ENCODE measurements at regions not wholly inside any gene's neighbourhood (a gene's known extent, or its start where the extent isn't known, plus 50 kb on each side); places are given as distances from the start of the nearest gene placed in this dataset.

DNA sequence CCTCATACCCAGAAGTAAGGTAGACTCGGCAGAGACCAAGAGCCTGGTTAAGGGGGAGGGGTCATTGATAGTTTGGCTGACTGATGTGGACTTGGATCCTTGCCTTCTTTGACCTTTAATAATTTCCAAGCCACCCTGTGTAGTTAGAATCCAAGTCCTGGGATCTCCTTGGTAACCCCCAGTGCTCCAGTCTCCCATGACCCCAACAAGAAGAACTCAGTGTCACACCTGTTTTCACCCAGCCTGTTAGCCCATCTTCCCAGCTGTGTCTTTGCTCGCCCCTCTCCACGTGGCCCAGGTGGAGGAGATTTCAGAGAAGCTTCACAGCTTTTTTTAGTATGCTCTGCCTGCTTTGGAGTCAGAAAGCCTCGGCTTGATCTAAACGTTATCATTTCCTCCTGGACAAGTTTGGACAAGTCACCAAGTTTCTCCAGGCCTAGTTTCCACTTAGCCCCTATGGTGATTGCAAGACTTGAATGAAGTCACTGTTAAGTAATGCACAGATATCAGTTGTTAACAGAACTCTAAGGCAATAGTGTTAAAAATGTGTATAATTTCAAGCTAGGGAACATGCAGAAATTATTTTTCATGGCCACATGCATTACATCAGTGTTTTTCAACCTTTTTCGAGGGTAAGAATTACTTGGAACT, 170.0 kb downstream of the TMEM38B start:
- DNase-seq, result no peak

DNA sequence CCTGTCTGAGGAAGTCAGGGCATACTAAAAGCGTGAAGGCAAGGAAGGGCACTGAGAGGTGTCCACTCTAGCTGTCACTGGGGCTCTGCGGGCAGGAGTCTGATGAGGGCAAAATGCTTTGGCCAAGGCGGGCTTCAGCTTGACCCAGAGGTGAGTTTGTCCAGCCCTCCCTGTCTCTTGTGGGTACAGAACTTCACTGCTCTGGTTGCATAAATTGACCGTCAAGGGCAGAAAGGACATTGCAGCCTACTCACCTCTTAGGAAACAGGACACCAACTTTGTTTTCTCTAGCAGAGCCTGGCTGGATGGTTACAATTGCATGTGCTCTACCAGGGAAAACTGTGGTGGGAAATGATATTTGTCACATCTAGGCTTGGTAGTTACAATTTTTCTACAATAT, 170.9 kb downstream of the TMEM38B start:
- DNase-seq, result no peak

DNA sequence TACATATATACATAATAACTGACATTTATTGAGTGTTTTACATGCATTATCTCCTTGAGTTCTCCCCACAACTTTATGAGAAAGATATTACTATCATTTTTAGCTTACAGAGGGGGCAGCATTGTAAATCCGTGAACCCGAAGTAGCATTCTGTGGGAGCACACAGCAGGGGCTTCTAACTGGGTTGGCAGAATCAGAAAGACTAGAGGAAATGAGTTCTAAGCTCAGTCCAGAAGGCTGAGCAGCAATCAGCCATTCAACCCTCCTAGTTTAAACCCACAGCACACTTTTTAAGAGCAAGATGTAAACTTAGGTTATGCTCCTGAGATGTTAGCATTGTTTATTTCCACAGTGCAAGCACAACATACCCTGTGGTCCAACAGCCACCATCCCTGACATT, 177.2 kb downstream of the TMEM38B start:
- no peak for DNase-seq

DNA sequence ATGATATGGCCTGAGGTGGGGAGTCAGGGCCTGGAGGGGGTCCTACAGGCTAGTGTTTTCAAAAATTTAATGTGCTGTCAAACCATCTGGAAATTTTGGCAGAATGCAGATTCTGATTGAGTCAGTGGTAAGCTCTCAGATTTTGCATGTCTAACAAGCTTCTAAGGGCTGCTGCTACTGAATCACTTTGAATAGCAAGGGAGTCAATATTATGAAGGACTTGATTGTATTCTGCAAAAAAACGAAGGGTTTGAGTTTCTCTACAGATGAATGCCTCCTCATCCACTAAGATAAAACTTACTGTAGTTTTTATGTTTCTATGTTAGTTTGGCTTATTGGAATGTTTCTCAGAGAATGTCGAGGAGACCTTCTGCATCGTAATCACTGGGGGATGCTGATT, 179.5 kb downstream of the TMEM38B start:
- no peak for DNase-seq

DNA sequence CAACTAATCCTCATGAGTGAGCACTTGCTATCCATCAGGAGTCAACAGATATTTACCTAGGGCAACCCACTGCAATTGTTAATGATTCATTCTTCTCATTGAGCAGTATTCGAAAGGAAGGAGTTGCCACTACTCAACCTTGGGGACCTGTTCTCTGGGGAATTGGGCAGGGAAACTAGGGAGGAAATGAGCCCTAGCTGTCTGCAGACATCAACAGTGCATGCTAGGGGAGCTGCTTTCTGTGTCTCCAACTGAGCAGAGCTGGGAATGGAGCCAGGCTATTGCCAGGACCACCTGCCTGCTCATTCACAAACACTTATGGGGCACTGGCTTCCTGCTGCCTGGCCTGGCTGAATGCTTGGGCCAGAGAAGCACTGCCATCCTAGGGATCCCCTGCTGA, 183.4 kb downstream of the TMEM38B start:
- peak; percentile 96 for DNase-seq

DNA sequence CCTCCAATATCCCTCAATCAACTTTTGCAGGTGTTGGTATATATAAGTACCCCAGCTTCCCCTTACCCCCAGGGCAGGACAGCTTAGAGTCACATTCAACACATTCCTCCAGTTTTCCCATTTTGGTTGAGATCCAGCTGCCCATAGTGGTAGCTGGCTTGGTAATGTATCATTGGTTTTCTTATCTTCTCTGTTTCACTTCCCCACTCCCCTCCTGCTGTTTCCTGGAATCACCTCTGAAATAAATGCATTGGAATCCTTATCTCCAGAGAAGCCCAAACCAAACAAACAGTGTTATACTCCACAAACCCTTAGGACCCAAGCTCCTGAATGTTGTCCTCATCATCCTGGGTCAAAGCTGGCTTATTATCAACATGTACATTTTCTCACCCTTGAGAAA, 184.8 kb downstream of the TMEM38B start:
- no peak for DNase-seq

DNA sequence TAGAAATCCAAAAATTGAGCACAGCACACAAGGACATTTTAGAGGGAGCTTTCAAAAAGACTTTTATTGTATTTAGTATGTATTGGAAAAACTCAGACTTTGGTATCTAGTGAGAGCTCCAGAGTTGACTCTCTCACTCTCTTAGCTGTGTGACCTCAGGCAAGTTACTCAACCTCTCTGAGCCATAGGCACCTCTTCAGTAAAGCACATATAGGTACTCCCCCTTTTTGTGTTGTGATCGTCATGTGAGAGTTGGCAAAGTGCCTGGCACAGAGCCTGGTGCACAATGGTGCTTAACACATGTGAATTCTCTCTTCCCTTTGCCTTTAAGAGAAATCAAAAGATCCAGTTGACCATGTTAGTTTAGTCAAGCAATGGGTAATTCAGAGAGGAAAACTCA, 186.2 kb downstream of the TMEM38B start:
- no peak for DNase-seq

DNA sequence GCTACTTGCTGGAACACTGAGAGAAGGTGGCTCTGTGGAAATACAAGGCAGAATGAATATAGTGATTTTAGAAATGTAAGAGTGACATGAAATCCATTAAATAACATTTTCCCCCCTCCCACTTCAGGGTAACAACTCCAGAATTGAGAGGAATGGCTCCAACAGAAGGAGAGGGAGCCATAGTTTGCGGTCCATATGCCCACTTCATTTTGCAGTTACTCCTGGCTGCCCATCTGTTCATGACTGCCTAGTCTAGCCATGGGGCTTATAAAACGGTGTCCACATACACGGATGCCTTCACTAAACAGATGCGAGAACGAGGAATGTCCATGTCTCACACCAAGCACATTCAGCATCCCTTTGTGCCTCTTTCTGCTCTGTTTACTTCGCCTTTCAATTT, 186.7 kb downstream of the TMEM38B start:
- DNase-seq, result no peak

DNA sequence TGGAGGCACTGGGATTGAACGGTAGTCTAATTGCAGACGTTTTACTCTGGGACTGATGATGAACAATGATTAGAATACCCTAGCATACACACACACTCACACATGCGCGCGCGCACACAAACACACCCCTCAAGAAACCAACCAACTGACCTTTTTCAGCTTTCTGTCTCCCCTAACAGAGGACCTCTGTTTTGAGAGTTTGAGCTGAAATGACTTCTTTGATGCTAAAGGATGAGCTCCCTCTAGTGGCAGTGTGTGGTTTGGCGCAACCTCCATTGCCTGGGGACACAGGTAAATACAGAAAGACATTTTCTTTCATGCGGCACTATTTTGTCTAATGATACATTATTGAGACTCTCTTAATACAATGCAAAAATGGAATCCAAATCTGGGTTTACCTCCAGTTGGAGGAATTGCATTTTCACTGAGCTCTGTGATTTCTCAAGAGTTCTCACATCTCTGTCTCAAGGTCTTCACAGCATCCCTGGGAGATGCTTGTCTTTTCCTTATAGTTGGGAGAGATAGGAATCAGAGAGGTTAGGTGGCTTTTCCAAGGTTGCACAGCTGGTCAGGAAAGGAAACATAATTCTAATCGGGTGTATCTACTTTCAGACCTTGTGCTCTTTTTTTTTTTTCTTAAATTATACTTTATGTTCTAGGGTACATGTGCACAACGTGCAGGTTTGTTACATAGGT, 187.5 kb downstream of the TMEM38B start:
- peak; percentile 51 for DNase-seq

DNA sequence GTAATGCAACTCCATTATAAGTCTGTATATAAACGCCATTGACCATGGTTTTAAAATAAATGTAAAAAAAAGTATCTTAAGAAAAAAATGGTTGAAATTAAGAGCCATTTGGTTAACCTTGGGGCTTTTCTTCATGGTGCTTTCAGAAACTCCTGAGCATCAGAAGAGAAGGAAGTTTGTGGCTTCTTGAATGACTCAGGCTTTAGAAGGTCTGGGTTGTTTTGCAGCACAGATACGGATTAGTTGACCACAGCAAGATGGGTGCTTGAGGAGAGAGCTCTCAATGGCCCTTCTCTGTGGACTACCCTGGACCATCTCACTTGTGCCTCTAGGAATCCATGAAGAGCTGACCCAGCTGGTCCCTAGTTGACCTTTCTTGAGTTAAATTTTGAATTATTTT, 189.5 kb downstream of the TMEM38B start:
- DNase-seq, result no peak

DNA sequence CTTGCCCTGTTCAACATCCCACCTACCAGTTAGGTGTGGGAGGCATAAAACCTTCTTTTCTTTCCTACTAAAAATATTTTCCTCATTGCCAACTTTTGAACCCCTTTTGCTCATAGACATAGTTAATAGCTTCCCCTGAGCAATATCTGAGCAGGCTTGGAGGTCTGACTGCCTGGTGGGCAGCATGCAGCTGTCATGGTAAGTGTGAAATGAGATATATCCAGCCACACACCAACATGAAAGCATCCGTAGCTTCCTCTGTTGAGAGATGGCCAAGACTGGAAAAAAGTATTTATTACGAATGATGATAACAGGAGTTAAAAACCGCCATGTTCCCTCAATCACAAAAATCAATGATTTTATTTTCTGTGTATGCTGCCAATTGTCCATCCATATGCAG, 190.1 kb downstream of the TMEM38B start:
- DNase-seq, result no peak

DNA sequence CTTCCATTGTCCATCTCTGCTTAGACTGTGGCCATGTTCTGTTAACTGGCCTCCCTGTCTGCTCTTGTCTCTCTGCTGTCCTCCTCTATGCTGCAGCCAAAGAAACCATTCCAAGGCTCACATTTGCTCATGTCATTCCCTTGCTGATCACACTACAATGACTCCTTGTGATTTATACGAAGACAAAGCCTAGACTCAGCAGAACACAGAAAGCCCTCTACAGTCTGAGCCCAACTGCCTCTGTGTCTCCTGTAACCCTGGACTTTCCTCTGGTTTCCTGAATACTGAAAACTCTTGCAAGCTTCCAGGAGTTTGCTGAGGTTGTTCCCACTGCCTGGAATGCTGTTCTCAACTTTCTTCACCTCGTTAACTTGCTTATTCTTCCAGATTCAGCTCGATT, 191.8 kb downstream of the TMEM38B start:
- DNase-seq, result no peak

DNA sequence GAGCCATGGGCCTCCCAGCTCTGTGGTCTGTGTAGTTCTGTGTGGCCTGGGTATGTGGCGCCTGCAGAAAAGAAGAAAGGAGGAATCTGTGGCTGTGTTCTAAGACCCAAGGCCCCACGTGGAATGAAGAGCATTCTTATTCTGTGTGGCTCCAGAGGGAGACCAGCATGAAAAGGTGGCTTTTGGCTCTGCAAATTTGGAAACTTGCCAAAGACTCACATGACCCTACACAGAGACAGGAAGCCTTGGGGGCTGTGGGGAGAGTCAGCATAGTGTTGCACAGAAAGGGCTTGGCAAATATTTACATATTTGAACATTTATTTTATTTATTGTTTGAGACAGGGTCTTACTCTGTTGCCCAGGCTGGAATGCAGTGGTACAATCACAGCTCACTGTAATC, 193.3 kb downstream of the TMEM38B start:
- DNase-seq, result peak; percentile 2

DNA sequence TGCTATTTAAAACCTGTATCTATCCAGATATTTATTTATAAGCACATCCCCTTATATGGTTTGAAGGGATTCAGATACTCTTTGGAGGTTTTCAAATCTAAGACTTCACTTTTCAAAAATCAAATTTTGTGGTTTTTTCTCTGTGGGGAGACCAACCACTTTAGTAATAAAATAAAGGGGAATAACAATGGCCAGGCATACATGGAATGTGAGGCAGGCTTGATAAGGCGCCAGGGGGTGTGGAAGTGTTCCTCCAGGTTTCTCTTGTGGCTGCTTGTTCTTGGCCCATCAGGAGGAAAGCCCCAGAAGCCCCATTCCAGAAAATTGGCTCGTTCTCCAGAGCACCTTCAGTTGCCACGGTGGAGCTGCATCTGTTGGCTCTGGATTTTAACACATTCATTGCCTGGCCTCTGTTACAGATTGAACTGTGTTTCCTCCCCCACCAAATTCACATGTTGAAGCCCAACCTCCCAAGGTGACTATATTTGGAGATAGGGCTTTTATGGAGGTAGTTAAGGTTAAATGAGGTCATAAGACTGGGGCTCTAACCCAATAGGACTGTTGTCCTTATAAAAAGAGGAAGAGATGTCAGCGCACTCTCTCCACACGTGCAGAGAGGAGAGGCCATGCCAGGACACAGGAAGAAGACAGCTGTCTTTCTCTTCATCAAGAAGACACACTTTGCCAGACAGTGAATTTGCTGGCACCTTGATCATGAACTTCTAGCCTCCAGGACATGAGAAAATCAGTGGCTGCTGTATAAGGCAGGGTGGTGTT, 195.9 kb downstream of the TMEM38B start:
- no peak for DNase-seq

DNA sequence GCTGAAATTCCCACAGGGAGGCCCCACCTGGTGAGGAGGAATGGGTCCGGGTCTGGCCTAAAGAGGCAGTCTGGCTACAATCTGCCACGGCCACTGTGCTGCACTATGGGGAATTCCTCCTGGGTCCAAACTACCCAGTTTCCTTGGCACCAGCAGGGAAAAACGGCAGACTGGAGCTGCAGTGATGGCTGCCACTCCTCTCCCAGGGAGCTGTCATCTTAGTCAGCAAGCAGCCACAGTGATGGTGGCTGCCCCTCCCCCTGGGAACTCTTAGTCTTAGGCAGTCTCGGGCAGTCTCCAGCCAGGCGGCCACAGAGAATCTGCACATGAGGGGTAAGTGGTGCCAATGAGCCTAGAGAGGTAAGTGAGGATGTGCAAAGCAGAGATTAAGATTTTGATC, 205.8 kb downstream of the TMEM38B start:
- DNase-seq, result no peak

DNA sequence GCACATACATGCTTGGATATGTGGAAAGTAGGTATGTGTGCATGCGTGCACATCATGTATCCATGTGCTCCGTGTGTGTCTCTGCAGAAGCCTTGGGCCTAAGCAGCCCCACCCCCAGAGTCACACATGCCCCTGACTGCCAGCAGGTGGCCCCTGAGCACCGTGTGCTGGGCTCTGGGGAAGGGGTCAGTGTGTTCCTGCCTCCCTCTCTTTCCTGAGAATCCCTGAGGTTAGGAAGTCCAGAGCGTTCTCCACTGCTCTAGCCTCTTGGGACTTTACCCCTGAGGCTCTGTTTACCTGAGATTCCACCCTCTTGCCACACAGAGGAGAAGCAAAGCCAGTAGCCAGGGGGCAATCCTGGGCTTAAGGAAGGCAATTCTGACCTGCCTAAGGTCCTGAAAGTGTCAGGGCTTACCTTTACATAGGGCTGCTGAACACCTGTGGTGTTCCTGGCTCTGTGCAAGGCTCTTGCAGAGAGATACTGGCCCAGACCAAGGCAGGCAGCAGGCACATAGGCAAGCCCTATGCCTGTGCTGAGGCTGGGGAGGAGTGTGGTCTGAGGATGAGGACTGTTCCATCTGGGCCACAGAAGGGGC, 207.3 kb downstream of the TMEM38B start:
- DNase-seq, result peak; percentile 23

DNA sequence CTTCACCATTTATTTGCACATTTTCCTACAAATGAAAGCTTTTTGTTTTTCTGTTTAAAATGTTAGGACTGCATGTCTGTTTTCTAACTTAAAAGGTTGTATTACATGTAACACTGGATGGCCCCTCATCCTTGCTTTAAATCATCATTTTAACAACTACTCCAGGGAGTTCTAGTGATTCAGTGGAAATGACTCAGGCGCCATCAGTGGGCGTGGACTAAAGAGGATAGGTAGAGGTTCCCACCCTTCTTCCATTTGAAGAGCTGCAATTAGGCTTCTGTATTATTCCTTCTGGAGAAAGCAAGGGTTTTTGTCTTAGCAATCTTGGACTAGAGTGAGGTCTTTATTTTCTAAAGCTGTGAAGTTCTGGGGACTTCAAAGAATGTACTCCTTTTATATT, 213.7 kb downstream of the TMEM38B start:
- no peak for DNase-seq

DNA sequence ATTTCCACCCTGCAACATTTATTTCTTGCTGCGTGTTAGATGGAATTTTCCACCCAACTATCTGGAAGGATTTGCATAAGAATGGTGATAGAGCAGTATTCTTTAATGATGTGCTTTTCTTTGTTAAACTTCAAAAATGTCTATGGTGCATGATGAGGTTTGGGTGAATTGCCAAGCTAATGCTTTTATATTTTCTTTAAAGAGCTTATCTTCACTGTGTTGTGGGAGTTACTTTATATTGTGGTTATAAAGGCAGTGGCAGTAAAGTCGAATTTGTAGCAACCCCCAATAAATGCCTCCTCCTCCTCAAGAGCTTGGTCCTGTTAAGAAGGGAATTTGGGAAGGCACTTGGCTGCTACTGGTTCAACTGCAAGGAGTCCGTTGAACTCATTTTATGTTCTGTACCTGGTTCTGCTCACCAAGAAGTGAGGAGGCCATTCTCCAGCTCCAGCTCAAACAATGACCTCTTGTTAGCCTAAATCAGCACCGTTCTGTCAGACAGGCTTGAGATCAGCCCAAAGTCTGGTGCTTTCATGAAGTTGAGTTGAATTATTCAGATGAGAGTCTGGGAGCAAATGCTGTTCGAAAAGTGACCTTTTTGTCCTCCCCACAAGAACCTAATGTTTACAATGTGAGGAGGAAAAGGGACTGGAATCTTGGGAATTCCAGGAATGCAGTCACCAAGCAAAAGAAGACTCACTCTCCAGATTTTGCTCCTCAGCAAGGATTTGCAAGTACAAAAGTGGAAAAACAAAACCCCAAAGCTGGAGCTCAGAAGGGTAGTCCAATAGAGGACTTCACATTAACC, 217.0 kb downstream of the TMEM38B start:
- no peak for DNase-seq

DNA sequence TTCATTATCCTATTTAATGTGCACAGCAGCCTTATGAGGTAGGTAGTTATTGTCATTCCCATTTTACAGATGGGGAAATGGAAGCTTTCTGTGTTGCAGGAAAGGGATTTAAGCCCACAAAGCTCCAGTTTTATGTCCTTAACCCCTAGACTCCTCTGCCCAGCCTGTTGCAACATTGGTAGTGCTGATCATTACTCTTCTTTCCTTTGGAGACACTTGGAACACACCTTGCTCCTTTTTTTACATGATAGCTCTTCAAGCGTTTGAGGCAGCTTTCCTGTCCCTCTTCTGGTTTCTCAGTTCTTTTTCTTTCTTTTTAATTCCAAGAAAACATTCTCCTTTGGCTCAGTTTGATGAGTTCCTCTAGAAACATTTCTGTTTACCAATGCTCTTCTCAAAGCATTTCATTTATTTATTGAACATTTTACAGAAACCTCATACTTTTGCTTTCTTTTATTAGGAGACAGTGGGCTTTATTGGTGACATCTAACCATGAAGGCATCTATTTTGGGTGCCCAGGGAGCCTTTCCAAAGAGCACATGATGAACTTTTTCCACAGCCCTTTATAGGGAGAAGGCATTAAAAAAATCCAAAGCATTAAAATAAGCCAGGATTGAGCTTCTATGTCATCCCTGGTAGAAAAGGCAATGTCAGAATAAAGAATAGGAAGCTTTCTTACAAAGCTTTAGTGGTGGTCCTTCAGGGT, 218.0 kb downstream of the TMEM38B start:
- DNase-seq, result no peak

DNA sequence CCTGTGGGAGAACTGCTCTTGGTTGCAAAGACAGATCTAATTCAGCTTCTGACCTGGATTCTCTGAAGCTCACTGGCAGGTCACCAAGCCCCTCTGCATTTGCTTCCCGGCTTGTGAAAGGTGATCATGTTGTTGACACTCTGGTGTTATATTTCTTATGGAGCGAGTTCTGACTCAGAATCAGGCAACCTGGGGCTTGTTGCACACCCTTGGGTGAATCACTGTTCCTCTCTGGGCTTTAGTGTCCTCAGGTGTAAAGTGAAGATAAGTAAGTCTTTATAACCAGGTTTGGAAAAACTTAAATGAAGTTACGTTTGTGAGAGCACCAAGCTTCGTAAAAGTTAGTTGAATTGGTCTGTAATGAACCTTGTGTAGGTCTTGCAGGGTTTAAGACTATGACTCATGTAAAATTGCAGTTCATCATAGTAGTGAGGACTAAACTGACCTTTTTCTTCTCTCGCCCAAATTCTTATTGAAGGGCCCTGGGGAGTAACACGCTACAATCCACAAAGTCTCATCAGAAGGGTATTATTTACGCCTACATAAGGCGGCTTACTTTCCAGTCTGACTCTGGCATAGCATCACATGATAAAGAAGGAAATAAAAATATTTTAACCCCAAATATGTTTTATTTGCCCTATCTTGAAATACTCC, 218.6 kb downstream of the TMEM38B start:
- DNase-seq, result no peak

DNA sequence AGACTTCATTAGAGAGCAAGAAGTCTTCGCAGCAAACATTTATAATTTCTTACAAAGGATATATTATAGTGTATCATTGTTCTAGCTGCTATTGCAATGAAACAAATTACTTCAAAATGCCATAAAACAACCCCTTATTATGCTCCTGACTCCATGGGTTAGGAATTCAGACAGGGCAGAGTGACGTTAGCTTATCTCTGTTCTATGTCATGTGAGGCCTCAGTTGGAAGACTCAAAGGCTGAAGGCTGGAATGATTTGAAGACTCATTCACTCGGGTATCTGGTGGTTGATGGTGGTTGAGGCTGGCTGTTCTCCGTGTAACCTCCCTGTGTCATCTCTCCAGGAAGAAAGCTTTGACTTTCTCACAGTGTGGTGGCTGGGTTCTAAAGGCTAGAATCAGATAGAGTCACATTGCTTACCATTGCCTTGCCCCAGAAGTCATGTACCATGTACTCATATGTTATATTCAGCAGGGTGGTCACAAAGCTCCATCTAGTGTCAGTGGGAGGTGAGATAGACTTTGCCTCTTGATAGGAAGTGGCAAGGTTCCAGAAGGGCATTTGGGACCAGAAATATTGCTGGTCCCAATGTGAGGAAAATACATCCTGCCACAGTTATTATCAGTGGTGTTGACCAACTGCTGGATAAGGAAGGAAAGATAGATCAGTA, 226.9 kb downstream of the TMEM38B start:
- DNase-seq, result no peak
